NCI-H524 (cell line): ENCODE measurements at regions not wholly inside any gene's neighbourhood (a gene's known extent, or its start where the extent isn't known, plus 50 kb on each side); places are given as distances from the start of the nearest gene placed in this dataset.

Experiments used
- DNase-seq, 2 experiments: peaks; one replicate each; lab custom pipeline; 2025; lab: John Stamatoyannopoulos, UW

DNA sequence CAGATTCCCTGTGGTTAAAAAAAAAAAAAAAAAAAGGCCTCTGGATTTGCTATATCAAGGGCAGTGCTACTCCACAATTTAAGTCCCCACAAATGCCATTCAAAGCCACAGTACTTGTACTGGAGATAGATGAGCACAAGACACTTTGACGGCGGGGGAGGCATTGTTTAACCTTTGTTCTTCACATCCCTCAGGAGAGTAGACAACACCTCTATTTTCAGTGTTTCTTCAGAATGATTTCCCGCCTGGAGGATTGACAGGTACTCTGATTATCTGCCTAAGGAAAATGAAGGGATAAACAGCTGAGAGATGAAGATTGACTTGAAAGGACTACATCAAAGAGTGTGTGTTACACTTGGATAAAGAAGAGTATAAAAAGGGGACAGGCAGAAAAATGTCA is 58.7 kb downstream of the OTOL1 start:
- DNase-seq = no peak

DNA sequence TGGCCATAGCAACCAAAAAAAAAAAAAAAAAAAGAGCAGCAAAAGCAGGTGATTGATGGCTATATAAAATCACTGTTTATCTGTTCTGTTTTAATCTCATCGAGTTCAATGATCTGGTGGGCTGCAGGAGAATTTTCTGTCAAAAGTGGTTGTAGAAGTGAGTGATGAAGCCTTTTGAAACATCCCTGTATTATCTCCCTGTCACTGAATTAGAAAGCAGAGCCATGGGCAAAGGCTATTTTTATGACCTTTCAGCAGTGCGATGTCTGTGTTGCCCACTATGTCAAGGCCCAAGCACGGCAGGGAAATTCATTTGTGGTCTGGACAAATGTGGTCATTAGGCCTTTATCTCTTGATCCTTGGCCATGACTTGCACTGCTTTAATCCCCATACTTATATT is 59.9 kb downstream of the OTOL1 start:
- no peak for DNase-seq

DNA sequence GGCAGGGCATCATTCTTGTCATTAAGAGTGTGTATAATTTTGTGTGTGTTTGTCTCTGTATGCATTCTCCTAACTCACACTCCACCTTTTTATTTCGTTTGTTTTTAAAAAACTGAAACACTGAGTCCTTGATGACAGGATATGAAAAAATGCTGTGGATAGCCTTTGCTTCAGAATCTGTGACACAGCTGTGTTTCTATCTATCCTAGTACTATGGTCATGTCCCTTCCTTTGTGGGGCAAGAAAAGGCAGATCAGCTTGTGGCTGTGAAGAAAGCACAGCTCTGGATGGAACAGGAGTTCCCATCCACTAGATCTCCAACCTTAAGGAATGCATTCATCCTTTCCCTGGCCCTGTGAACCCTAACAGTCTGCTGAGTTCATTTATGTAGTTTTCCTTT is 60.3 kb downstream of the OTOL1 start:
- no peak for DNase-seq

DNA sequence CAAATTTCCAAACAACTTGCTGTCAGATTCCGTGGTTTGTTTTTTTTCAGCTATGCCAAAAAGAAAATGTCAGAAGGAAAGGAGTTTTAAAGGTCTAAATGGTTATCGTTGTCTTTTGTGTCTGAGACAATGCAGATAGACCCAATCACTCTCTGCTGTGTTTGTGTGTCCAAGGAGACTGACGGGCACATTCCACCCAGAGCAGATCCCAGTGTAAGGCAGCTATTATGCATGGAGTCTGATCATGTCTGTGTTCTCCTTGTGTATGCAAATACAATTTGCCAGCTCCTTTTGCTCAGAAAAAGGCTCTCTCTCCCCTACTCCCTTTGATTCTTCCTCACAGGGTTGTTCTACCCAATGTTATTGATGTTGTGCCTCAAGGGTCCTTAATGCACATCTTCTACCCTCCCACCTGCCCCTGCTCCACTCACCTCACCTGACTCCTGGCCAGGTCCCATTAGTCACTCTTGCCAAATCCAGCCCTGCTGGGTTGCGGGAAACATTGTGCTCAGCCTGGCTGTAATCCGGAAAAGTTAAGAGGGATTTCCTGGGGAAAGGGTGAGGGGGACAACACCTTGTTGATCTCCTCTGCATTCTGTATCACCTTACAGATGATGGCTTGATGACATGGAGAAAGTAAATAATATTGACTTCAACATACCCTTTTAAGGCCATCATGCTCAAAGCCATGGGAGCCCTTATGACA is 61.0 kb downstream of the OTOL1 start:
- DNase-seq = no peak

DNA sequence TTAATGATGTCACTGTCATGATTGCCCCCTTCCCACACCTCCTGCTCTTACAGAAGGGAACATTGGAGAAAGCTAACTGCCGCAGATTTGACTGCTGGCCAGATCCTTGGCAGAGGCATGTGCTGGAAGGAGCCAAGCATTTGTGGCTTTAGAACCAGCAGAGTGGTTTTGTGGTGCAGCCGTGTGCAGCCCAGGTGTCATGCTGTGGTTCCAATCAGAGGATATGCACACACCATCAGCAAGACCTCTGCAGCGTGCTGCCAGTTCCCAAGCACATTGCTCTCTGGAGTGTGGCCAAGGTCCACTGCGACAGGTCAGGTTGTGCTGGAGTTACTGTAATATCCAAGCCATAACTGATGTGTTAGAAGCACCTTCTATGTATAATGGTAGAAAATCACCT is 61.6 kb downstream of the OTOL1 start:
- DNase-seq = no peak

DNA sequence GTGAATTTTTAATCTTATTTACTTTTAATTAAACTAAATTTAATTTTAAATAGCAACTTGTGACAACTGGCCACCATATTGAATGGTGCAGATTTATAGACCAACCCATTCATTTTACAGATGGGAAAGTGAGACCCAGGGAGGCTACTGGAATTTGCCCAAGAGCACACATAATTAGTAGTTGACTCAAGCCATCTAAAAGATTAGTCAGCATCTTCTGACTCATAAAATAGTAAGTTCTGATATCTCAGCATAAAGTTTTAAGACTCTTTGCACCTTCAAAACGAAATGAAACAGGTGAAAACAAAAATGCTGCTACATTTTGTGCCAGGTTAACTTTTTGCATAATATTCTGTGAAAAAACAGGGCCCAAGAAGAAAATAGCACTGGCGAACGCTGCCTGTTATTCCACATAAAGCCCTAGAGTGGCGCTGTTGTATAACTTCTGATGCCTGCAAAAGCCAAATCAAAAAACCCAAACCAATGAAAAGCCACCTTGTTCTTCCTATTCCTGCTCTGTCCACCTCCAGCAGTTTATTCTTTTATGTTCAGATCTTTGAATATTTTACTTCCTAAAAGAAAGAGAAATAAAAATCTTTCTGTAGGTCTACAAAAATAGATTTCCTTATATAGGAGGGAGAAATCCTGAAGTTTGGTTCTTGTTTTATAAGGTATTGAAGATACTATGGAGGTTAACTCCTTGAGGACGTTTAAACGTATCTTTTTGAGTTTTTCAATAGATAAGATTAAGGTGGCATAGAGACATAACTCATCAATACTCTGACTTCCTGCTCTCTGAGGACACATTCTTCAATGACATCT is 62.8 kb downstream of the OTOL1 start:
- DNase-seq = peak; percentile 52 to 69

DNA sequence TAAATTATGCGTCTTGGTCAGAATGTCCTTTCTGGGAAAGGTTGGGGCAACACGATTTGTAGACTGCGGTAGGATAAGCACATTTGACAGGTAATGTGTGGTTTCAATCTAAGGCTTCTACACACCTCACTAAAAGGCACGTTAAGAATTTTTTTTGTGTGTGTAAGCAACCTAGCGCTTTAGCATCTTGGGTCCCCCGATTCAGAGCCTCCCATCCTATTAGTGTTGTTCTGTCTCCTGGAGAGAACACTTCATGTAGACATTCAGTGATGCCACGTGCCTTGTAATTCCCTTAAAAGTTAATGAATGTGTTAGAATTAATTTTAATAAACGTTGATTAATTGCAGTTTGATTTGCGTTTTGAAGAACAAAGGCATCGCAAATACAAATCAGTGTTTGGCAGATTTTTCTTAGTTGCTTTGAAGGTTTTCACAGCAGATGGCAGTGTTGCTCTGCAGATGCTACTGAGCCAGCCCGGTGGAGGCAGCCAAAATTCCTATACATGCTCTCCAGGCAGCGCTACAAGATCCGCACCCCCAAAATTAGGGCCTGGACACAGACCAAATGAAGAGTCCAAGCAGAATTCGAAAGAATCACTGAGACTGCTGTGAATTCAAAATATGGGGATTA is 63.5 kb downstream of the OTOL1 start:
- DNase-seq = peak; percentile 33 to 69

DNA sequence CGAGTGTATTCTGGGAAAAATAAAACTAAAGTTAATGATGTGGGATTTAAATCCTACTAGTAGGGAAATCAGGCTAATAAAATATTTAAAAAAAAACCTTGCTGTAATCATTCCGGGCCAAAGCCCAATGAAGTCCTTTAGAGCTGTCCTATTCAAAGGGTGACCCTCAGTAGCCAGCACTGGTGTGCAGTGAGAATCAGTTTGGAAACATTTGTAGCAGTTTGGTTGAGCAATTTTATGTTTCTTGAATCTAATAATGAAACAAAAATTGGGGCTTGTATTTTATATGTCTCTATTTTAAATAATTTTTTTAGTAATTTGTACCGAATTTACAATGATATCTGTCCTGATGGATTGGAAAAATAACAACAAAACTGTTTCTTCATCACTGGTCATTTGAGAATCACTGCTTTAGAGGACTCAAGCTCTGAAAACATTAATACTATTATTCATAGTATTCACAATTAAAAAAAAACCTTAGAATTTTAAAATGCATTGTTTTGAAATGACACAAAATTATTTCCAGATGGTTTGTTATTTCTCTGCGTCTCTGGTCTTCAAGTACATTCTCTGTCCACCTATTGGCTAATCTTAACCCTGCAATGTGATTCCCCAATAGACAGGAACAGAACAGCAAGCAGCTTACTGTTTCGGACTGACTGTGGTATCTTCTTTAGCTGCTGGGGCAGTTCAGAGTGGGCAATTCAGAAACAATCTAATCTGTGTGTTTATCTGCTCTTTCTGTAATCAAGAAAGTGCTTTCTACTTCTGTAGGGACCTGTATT is 71.2 kb downstream of the OTOL1 start:
- DNase-seq = peak in 1 of 2 experiments; percentile 10

DNA sequence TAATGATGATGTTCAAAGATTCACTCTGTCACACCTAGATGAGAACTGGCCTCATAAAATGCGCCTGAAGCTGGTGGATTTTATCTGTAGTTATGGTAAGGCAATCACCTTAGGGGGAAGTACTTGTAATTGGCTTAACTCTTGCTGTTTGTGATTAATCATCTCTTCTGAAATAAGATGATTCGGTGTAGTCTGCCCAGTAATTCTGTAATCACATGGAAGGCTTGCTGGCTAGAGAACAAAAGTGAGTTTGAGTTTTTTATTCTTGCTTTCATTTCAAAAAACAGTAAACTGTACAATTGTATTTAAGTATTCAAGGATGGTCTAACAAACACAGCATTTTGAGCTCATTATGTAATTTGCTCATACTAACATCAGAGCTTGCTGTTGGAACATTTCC is 72.1 kb downstream of the OTOL1 start:
- DNase-seq = peak in 1 of 2 experiments; percentile 34

DNA sequence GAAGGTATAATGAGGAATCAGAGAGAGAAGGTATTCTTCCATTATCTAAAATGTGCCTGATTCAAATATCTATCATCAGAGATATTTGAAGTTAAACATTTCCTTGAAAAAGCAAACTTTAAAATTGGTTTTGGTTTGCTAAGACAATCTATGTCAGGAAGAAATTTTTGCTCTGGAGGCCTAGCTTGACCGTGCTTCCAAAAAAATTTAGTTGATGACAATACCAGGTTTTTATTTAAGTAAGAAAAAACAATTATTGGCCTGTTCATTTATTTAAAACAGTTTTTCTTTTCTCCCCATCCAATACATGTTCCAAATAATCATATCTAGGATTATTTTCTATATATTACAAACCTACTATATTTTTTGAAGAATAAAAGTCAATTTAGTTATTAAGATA is 75.3 kb downstream of the OTOL1 start:
- DNase-seq = no peak

DNA sequence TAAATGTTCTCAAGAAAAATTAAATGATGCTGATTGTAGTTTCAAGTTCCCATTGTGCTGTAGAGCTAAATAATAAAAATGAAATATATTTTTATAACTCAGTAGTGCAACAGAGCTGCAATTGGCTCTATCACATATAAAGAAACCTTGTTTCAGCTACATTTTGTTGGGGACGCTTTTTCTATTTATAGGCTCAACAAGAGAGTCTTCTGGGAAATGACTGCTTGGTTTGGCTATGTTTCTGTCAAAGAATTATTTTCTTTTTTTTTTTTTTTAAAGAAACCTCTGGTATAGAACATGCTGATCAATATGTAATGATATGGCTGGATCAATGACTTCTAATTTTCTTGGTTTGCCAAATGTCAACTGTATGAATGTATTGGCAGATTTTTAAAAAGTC is 76.5 kb downstream of the OTOL1 start:
- DNase-seq = no peak

DNA sequence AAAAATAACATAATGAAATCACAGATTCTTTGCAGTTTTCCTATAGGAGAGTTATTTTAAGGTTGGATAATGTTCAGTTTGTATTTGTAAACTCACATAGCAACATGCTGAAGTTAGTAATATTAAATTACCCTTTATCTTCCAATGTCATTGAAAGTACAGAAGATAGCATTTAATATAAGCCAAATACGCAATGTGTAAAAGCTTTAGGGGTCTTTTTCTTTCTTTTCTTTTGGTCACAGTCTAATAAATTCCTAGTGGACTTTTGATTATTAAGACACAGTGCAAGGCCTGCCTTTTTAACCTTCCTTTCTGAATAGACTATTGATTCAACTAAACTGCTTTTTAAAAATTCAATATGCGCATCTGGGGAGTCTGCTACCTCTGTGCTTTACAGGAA is 79.3 kb downstream of the OTOL1 start:
- DNase-seq = no peak

DNA sequence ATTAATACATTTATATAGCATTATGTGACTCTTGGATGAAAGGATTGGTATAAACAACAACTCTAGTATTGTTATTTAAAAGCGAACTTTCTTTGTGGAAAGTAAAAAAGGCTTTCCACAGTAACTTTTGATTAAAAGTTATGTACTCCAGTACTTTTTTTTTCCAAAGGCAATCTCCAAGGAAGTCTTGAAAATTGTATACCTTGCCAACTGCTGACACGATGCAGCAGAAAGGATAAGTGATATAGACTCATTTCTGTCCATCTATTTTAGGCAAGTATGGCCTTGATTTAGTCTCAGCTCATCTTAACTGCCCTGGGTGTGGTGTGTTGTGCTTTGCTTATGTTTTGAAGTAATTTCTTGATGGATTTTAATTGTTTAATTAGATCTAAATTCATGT is 79.7 kb downstream of the OTOL1 start:
- peak in 1 of 2 experiments; percentile 82 for DNase-seq

DNA sequence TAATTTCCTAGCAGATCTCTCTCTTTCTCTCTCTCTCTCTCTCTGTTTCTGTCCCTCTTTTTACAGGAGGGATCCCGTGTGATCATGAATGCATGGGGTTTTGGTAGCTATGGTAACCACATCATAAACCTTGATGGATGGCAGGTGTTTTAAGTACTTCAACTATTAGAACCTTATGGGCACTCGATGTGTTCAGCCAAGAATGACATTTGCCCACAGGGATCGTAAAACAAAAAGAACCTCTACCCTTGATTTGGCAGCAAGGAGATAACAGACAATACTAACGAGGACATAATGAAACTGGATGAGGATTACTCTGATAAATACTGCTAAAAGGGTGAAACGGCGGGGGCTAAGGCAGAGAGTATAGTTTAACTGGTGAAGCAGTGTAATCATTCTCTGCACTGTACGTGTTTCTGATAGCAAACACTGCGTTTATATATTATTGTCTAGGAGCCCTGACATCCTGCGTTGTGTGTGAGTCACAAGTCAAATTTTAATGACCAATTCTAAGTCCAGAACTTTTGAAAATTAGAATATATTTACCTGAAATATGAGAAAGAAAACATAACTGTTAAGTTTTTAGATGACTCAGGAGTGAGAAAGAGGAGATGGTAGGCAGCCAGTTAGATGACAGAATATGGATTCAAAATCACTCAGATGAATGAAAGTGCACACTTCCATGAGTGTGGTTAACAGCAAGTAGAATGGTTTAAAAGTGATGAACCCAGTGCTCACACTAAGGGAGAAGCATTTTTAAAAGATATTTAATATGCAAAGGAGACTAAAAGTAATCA is 80.3 kb downstream of the OTOL1 start:
- peak; percentile 98 to 100 for DNase-seq

DNA sequence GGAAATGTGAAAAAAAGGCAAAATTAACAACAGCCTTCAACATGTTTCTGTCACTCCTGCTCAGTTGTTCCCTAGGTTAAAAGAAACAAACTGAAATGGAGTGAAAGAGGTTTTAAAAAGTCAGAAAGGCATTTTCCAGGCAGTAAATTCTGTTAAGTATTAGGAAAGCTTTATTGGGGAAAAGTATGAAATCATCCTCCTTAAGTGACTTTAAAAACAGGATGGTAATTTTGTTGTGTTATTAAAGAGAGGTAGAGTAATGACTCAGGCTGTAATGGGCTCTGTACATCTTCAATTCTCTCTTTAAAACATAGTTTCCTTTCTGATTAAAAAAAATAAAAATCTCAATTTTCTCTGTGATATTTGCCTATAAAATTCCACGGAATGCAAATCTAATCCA is 81.1 kb downstream of the OTOL1 start:
- no peak for DNase-seq

DNA sequence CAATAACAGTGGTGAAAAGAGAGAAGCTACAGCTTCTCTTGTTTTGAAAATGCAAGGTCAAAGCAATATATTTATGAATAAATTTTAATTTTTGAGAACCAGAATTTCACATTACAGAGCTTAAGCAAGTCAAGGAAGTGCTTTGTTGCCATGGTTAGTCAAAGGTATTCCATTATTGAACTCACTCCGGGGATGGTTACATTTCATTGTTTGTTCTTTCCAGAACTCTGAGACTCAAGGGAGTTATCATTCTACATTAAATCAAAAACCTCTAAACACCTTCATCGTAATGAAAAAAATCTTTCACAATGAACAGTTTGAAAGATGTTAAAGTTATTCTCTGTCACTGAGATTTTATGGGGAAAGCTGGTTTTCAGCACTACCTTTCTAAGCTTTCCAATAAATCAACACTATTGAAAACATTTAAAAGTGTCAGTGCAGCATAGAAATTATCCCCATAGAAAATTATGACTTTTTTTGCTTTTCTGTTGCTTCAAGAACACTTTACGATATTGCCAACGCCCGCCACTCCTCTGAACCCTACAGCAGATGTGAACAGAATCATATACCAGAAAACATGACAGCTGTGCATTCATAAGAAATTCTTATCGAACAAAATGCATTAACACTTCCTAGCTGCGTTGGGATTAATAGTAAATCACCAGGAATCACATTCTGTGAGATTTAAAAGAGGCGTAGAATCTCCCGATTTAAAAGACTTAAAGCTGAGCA is 83.0 kb downstream of the OTOL1 start:
- peak; percentile 40 to 78 for DNase-seq

DNA sequence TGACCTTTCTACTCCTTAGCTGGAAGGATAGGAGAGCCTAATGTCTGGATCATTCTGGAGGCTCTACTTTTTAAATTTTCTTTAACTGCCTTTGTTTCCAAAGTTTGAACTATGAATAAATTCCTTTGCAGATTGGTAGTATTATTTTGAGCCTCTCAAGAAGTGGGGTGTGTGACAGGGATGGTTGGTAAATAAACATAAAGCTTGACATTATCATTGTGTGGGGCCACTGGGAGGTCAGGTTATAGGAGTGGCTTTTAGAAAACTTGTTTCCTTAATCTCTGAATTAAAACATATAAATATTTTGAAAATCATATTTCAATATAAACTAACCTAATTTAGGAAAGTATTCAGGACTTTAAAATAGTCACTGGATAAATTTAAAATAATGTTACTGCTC is 89.3 kb downstream of the OTOL1 start:
- DNase-seq = no peak

DNA sequence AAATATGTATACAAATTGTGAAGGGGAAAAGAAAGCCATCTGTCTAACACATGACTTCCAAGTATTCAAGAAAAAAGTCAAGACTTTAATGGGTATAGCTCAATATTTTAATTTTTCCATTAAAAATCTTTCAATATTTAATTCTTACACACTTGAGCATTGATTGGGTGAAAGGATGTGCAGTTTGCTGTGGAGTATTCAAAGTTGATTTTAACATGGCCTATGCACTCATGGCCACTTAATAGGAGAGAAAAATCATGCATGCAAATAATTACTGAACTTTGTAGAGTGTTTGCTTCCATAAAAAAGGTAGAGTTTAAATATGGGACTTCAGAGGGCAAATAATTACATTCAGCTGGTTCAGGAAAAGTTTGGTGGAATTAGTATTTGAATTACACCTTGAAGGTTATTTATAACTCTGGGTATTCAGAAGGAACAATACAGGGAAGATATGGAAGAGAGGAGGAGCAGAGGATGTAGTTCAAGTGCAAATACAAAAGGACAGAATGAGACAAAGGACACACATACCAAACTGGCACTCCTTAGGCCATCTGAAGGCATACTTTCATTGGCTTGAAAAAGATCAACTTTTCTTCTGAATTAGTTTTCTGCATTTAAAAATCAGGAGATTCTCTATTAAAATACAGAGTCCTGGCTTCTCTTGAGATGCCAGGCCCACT is 90.1 kb downstream of the OTOL1 start:
- no peak for DNase-seq

DNA sequence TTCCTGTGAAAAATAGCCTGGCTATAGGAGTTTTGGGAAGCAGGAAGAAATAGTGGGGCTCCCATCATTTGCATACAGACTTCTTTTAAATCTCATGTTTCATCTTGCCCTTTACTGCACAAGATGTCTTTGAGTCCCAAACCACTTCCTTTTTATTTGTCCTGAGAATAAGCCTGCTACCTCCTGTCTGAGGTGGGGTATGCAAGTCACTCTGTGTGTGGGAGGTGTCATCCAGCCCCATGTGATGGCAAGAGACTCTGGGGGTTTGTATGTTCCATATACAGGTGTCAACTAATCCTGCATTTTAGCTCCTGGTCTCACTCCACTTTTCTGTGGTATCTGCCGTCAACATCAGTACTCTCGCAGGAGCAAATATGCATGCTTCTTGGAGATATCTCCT is 102.0 kb downstream of the OTOL1 start:
- DNase-seq = no peak

DNA sequence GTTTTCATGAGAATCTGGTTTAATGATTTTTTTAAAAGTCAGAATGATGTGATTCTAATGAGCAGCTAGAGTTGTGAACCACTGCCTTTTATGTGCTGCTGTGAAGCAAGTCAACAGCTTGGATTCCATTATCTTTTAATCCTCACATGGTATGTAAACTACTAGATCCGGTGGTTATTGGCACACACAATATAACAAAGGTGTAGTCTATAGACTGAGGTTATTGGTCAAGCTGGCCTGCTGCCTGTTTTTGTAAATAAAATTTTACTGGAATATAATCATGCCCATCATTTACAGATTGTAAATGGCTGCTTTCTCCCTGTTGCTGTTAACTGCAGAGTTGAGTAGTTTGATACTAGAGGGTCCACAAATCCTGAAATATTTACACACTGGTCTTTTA is 103.1 kb downstream of the OTOL1 start:
- peak in 1 of 2 experiments; percentile 39 for DNase-seq
